HUES48 (cell line): ENCODE measurements at regions not wholly inside any gene's neighbourhood (a gene's known extent, or its start where the extent isn't known, plus 50 kb on each side); places are given as distances from the start of the nearest gene placed in this dataset.
"Not testable (repeated sequence)": the region's sequence is repeated elsewhere in the genome, so short reads cannot be mapped to it uniquely, and the experiment has no call there.

ENCODE experiments used
- H3K27ac ChIP-seq: one replicate; pipeline ENCODE4 v1.7.0; 2013; ENCODE audit warnings: low read depth, low read length, inconsistent platforms
- H3K27me3 ChIP-seq: 2 replicates; pipeline ENCODE4 v1.6.1; 2013; ENCODE audit warnings: mild to moderate bottlenecking, low read length; ENCODE audit not compliant: control insufficient read depth, insufficient read depth
- H3K36me3 ChIP-seq: 2 replicates; pipeline ENCODE4 v1.6.1; 2013; ENCODE audit warnings: low read length; ENCODE audit not compliant: control insufficient read depth, insufficient read depth
- H3K4me1 ChIP-seq: 2 replicates; pipeline ENCODE4 v1.6.1; 2013; ENCODE audit warnings: mild to moderate bottlenecking, low read length; ENCODE audit not compliant: control insufficient read depth, insufficient read depth
- H3K4me3 ChIP-seq: 2 replicates; pipeline ENCODE4 v1.5.1; 2013; ENCODE audit warnings: mild to moderate bottlenecking, low read depth, low read length
- H3K9ac ChIP-seq: 2 replicates; pipeline ENCODE4 v1.6.1; 2013; ENCODE audit warnings: mild to moderate bottlenecking, low read depth, low read length, moderate library complexity
- H3K9me3 ChIP-seq: 2 replicates; pipeline ENCODE4 v1.6.1; 2013; ENCODE audit warnings: low read length; ENCODE audit not compliant: control insufficient read depth, insufficient read depth

- not testable (repeated sequence) for H3K27ac ChIP-seq, H3K36me3 ChIP-seq, H3K4me1 ChIP-seq, H3K4me3 ChIP-seq, H3K9ac ChIP-seq, H3K27me3 ChIP-seq, H3K9me3 ChIP-seq
Measured at GRCh38 chr21:7777289-7777688, 2744.1 kb upstream of the TPTE start.

GRCh38 chr21:7787427-7788078 lies 2733.8 kb upstream of the TPTE start:
- H3K4me1 ChIP-seq = not testable (repeated sequence)

GRCh38 chr21:7793797-7794196 lies 2727.6 kb upstream of the TPTE start:
- not testable (repeated sequence) for H3K27ac ChIP-seq, H3K36me3 ChIP-seq, H3K9me3 ChIP-seq, H3K9ac ChIP-seq, H3K4me1 ChIP-seq, H3K4me3 ChIP-seq, H3K27me3 ChIP-seq

More at GRCh38 chr21:7787427-7788078, 2733.8 kb upstream of the TPTE start:
- not testable (repeated sequence) for H3K27ac ChIP-seq, H3K4me3 ChIP-seq, H3K9ac ChIP-seq, H3K36me3 ChIP-seq, H3K9me3 ChIP-seq, H3K27me3 ChIP-seq

- H3K4me3 ChIP-seq, H3K27ac ChIP-seq, H3K4me1 ChIP-seq, H3K36me3 ChIP-seq, H3K9me3 ChIP-seq, H3K27me3 ChIP-seq, H3K9ac ChIP-seq: not testable (repeated sequence)
Measured at GRCh38 chr21:7797328-7797727, 2724.1 kb upstream of the TPTE start.

- not testable (repeated sequence) for H3K27ac ChIP-seq, H3K36me3 ChIP-seq, H3K4me1 ChIP-seq
Measured at GRCh38 chr21:7798446-7798845, 2722.9 kb upstream of the TPTE start.

GRCh38 chr21:7799697-7800096 lies 2721.7 kb upstream of the TPTE start:
- not testable (repeated sequence) for H3K27me3 ChIP-seq, H3K36me3 ChIP-seq, H3K9ac ChIP-seq, H3K27ac ChIP-seq, H3K9me3 ChIP-seq, H3K4me1 ChIP-seq, H3K4me3 ChIP-seq

More at GRCh38 chr21:7798446-7798845, 2722.9 kb upstream of the TPTE start:
- H3K4me3 ChIP-seq, H3K9me3 ChIP-seq, H3K9ac ChIP-seq, H3K27me3 ChIP-seq: not testable (repeated sequence)

GRCh38 chr21:7813475-7813874 lies 2707.9 kb upstream of the TPTE start:
- H3K9me3 ChIP-seq, H3K4me3 ChIP-seq: not testable (repeated sequence)

GRCh38 chr21:7817013-7817412 lies 2704.4 kb upstream of the TPTE start:
- H3K4me1 ChIP-seq, H3K4me3 ChIP-seq, H3K27ac ChIP-seq, H3K9me3 ChIP-seq, H3K9ac ChIP-seq, H3K36me3 ChIP-seq, H3K27me3 ChIP-seq: not testable (repeated sequence)

More at GRCh38 chr21:7813475-7813874, 2707.9 kb upstream of the TPTE start:
- not testable (repeated sequence) for H3K4me1 ChIP-seq, H3K27ac ChIP-seq, H3K27me3 ChIP-seq, H3K36me3 ChIP-seq, H3K9ac ChIP-seq

GRCh38 chr21:7819301-7819700 lies 2702.1 kb upstream of the TPTE start:
- H3K4me3 ChIP-seq, H3K27me3 ChIP-seq, H3K27ac ChIP-seq, H3K9ac ChIP-seq, H3K36me3 ChIP-seq, H3K9me3 ChIP-seq, H3K4me1 ChIP-seq: not testable (repeated sequence)

GRCh38 chr21:7825627-7826026 lies 2695.8 kb upstream of the TPTE start:
- H3K9me3 ChIP-seq, H3K36me3 ChIP-seq, H3K27ac ChIP-seq: not testable (repeated sequence)

GRCh38 chr21:7826174-7826573 lies 2695.2 kb upstream of the TPTE start:
- not testable (repeated sequence) for H3K9ac ChIP-seq, H3K4me3 ChIP-seq, H3K36me3 ChIP-seq, H3K9me3 ChIP-seq, H3K4me1 ChIP-seq, H3K27me3 ChIP-seq, H3K27ac ChIP-seq

More at GRCh38 chr21:7825627-7826026, 2695.8 kb upstream of the TPTE start:
- not testable (repeated sequence) for H3K27me3 ChIP-seq, H3K9ac ChIP-seq, H3K4me1 ChIP-seq, H3K4me3 ChIP-seq

GRCh38 chr21:7828260-7828659 lies 2693.1 kb upstream of the TPTE start:
- H3K4me3 ChIP-seq, H3K27ac ChIP-seq, H3K27me3 ChIP-seq, H3K36me3 ChIP-seq, H3K4me1 ChIP-seq, H3K9me3 ChIP-seq, H3K9ac ChIP-seq: not testable (repeated sequence)
